ENCODE measurements at regions not wholly inside any gene's neighbourhood (a gene's known extent, or its start where the extent isn't known, plus 50 kb on each side); places are given as distances from the start of the nearest gene placed in this dataset.

GRCh38 chr3:34034840-34035239, 236.4 kb downstream of the PDCD6IP start:
- intact Hi-C loops (cut with DNase I) = no loop called here
- DNase-seq = no peak
- H3K9me3 ChIP-seq = peaks cover 0 to 5% (median 0%) of the 10 kb centered on the region in 11 donors
- no peaks in the 10 kb centered on the region for H3K4me1 ChIP-seq
- 84 to 90% methylated on average over 2 of the region's 2 CpGs for WGBS, 2 donors
- H3K4me3 ChIP-seq = no peak overlapping the region
- H3K27me3 ChIP-seq = peaks cover 0 to 3% (median 0%) of the 10 kb centered on the region in 7 donors
- no peaks in the 10 kb centered on the region for H3K36me3 ChIP-seq
- H3K27ac ChIP-seq = no peak overlapping the region
- no peak for TF ChIP-seq CTCF (IDR thresholded peaks at IDR 0.05)
- ATAC-seq = no peak

- Histone ChIP-seq H3K36me3 (no peaks in the 10 kb centered on the region), H3K9me3 (peaks cover 0 to 5% (median 0%) of the 10 kb centered on the region in 11 donors), H3K4me3 (no peak overlapping the region), H3K27ac (no peak overlapping the region), H3K4me1 (no peaks in the 10 kb centered on the region), H3K27me3 (peaks cover 0 to under 1% (median 0%) of the 10 kb centered on the region in 7 donors)
- DNase-seq (no peak), ATAC-seq (no peak)
- TF ChIP-seq CTCF (IDR thresholded peaks at IDR 0.05) = no peak
- 52 to 65% methylated on average over 4 of the region's 4 CpGs for WGBS, 2 donors
- intact Hi-C loops (cut with DNase I) = no loop called here
Measured at GRCh38 chr3:34035775-34036174, 237.3 kb downstream of the PDCD6IP start.

GRCh38 chr3:34037260-34037659, 238.8 kb downstream of the PDCD6IP start:
- DNase-seq (no peak), ATAC-seq (no peak)
- Histone ChIP-seq H3K36me3 (no peaks in the 10 kb centered on the region), H3K27me3 (no peaks in the 10 kb centered on the region), H3K27ac (no peak overlapping the region), H3K9me3 (peaks cover 0 to 4% (median 0%) of the 10 kb centered on the region in 11 donors), H3K4me1 (no peaks in the 10 kb centered on the region), H3K4me3 (no peak overlapping the region)
- TF ChIP-seq CTCF (IDR thresholded peaks at IDR 0.05) = no peak
- 93% methylated on average over 8 of the region's 8 CpGs for WGBS, 2 donors
- intact Hi-C loops (cut with DNase I) = no loop called here

- TF ChIP-seq CTCF (IDR thresholded peaks at IDR 0.05) = no peak
- Histone ChIP-seq H3K27me3 (no peaks in the 10 kb centered on the region), H3K4me3 (no peak overlapping the region), H3K9me3 (no peaks in the 10 kb centered on the region), H3K27ac (no peak overlapping the region), H3K36me3 (no peaks in the 10 kb centered on the region), H3K4me1 (no peaks in the 10 kb centered on the region)
- WGBS, 2 donors = 71 to 76% methylated on average over 2 of the region's 2 CpGs
- DNase-seq = no peak
- ATAC-seq = no peak
- intact Hi-C loops (cut with DNase I) = no loop called here
Measured at GRCh38 chr3:34038131-34038530, 239.7 kb downstream of the PDCD6IP start.

Measured in heart right ventricle (tissue), 16 donors.